ENCODE measurements at regions not wholly inside any gene's neighbourhood (a gene's known extent, or its start where the extent isn't known, plus 50 kb on each side); places are given as distances from the start of the nearest gene placed in this dataset.

- H3K36me3 ChIP-seq (ENCODE audit: insufficient read depth, low read length, poor library complexity, severe bottlenecking): no peaks in the 10 kb centered on the region
- DNase-seq (ENCODE audit: low spot score): no peak
- BruUV-seq (replicated peaks): no TSS peak
- intact Hi-C loops (cut with micrococcal nuclease; ENCODE audit: unreplicated experiment): no loop called here
- CTCF ChIA-PET: no interaction called here
- POLR2A ChIA-PET (ENCODE audit: low non-redundant PET): no interaction called here
- H3K27ac ChIP-seq (ENCODE audit: low read depth, low read length, poor library complexity, severe bottlenecking): no peak overlapping the region
- no peak for TF ChIP-seq EZH2 (IDR thresholded peaks at IDR 0.05; ENCODE audit: borderline replicate concordance, low read depth, low read length, poor library complexity, severe bottlenecking)
- TF ChIP-seq, protein P1, sequence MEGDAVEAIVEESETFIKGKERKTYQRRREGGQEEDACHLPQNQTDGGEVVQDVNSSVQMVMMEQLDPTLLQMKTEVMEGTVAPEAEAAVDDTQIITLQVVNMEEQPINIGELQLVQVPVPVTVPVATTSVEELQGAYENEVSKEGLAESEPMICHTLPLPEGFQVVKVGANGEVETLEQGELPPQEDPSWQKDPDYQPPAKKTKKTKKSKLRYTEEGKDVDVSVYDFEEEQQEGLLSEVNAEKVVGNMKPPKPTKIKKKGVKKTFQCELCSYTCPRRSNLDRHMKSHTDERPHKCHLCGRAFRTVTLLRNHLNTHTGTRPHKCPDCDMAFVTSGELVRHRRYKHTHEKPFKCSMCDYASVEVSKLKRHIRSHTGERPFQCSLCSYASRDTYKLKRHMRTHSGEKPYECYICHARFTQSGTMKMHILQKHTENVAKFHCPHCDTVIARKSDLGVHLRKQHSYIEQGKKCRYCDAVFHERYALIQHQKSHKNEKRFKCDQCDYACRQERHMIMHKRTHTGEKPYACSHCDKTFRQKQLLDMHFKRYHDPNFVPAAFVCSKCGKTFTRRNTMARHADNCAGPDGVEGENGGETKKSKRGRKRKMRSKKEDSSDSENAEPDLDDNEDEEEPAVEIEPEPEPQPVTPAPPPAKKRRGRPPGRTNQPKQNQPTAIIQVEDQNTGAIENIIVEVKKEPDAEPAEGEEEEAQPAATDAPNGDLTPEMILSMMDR (conservative IDR thresholded peaks at IDR 0.05; ENCODE audit: low read depth, low read length): no peak
- H3K27me3 ChIP-seq (replicated peaks; ENCODE audit: insufficient read depth, low read depth, low read length, poor library complexity): peaks cover 16% of the 10 kb centered on the region
- no peaks in the 10 kb centered on the region for H3K9me3 ChIP-seq (ENCODE audit: low read depth, low read length, poor library complexity, severe bottlenecking)
- H3K4me3 ChIP-seq (ENCODE audit: low read depth, low read length, poor library complexity, severe bottlenecking): no peak overlapping the region
- no peaks in the 10 kb centered on the region for H3K4me1 ChIP-seq (ENCODE audit: insufficient read depth, low read length, poor library complexity, severe bottlenecking)
These were observed 178.4 kb upstream of the CDH20 start for GRCh38 chr18:61154866-61155265.

DNA sequence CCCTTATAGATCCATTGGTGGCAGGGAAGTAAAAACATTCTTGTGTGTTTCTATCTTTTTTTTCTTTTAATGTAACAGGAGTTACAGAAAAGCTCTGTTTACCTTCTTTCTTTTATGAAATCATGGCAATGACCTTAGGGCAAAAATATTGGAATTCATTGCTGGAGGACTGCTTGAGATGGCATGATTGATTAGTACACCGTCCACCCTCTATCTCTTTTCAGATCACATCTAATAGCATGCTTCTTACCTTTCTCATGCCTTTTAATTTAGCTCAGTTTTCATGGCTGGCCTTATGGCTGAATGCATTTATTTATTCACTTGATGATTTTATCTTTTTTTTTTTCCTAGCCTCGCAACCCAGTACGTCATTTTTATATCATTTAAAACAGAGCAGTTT, 177.6 kb upstream of the CDH20 start:
- no peak for DNase-seq (ENCODE audit: low spot score)
- CTCF ChIA-PET: no interaction called here

DNA sequence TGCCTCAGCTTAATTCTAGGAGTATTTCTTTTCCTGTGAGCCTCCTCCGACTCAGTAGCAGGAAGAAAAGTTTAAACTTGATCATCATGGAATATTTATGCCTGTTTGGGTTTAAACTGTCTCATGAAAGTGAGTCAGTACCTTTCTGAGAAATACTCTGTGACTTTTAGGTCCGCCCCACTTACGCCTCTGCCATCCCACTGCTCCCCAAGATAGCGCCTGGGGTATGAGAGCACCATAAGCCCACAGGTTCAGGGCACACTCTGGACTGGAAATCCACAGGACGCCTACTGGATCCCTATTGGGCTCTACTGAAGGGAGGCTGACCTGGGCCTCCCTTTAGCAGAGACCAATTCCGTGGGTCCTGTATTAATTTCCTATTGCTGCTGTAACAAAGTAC, 175.8 kb upstream of the CDH20 start:
- Histone ChIP-seq H3K36me3 (ENCODE audit: insufficient read depth, low read length, poor library complexity, severe bottlenecking) (no peaks in the 10 kb centered on the region), H3K27me3 (replicated peaks; ENCODE audit: insufficient read depth, low read depth, low read length, poor library complexity) (peaks cover 26% of the 10 kb centered on the region), H3K27ac (ENCODE audit: low read depth, low read length, poor library complexity, severe bottlenecking) (no peak overlapping the region), H3K9me3 (ENCODE audit: low read depth, low read length, poor library complexity, severe bottlenecking) (no peaks in the 10 kb centered on the region), H3K4me3 (ENCODE audit: low read depth, low read length, poor library complexity, severe bottlenecking) (no peak overlapping the region), H3K4me1 (ENCODE audit: insufficient read depth, low read length, poor library complexity, severe bottlenecking) (no peaks in the 10 kb centered on the region)
- ChIA-PET POLR2A (ENCODE audit: low non-redundant PET) (no interaction called here), CTCF (no interaction called here)
- intact Hi-C loops (cut with micrococcal nuclease; ENCODE audit: unreplicated experiment): no loop called here
- DNase-seq (ENCODE audit: low spot score): no peak
- BruUV-seq (replicated peaks): no TSS peak
- no peak for TF ChIP-seq EZH2 (IDR thresholded peaks at IDR 0.05; ENCODE audit: borderline replicate concordance, low read depth, low read length, poor library complexity, severe bottlenecking)
- TF ChIP-seq, protein P1 (conservative IDR thresholded peaks at IDR 0.05; ENCODE audit: low read depth, low read length): no peak

More for the DNA sequence above, 177.6 kb upstream of the CDH20 start:
- Histone ChIP-seq H3K27me3 (replicated peaks; ENCODE audit: insufficient read depth, low read depth, low read length, poor library complexity) (peaks cover 23% of the 10 kb centered on the region), H3K4me1 (ENCODE audit: insufficient read depth, low read length, poor library complexity, severe bottlenecking) (no peaks in the 10 kb centered on the region), H3K36me3 (ENCODE audit: insufficient read depth, low read length, poor library complexity, severe bottlenecking) (no peaks in the 10 kb centered on the region), H3K4me3 (ENCODE audit: low read depth, low read length, poor library complexity, severe bottlenecking) (no peak overlapping the region), H3K27ac (ENCODE audit: low read depth, low read length, poor library complexity, severe bottlenecking) (no peak overlapping the region), H3K9me3 (ENCODE audit: low read depth, low read length, poor library complexity, severe bottlenecking) (no peaks in the 10 kb centered on the region)
- no TSS peak for BruUV-seq (replicated peaks)
- POLR2A ChIA-PET (ENCODE audit: low non-redundant PET): no interaction called here
- no peak for TF ChIP-seq EZH2 (IDR thresholded peaks at IDR 0.05; ENCODE audit: borderline replicate concordance, low read depth, low read length, poor library complexity, severe bottlenecking)
- TF ChIP-seq, protein P1 (conservative IDR thresholded peaks at IDR 0.05; ENCODE audit: low read depth, low read length): no peak
- intact Hi-C loops (cut with micrococcal nuclease; ENCODE audit: unreplicated experiment): no loop called here

Measured in A673 (cell line).